KMS-11 (cell line): ENCODE measurements at regions not wholly inside any gene's neighbourhood (a gene's known extent, or its start where the extent isn't known, plus 50 kb on each side); places are given as distances from the start of the nearest gene placed in this dataset.

Experiments
- H2AFZ ChIP-seq: fragments of 200-600 bp; sonication (generic); 2 replicates; pipeline ENCODE4 v1.6.1; 2016; ENCODE audit warnings: antibody characterized with exemption, mixed run types, low read depth
- H3K27ac ChIP-seq: fragments of 200-600 bp; sonication (generic); 2 replicates; pipeline ENCODE4 v1.6.1; 2016; ENCODE audit warnings: mild to moderate bottlenecking, mixed run types
- H3K27me3 ChIP-seq: fragments of 200-600 bp; sonication (generic); 2 replicates; pipeline ENCODE4 v1.6.1; 2017; ENCODE audit warnings: mild to moderate bottlenecking, low read depth, mixed run types, moderate library complexity; ENCODE audit not compliant: insufficient read depth
- H3K36me3 ChIP-seq: fragments of 200-600 bp; sonication (generic); 2 replicates; pipeline ENCODE4 v1.6.1; 2017; ENCODE audit warnings: mild to moderate bottlenecking, mixed run types; ENCODE audit not compliant: insufficient read depth
- H3K4me1 ChIP-seq: fragments of 200-600 bp; sonication (generic); 2 replicates; pipeline ENCODE4 v1.6.1; 2016; ENCODE audit warnings: mild to moderate bottlenecking, low read depth, mixed run types; ENCODE audit not compliant: poor library complexity, severe bottlenecking
- H3K4me2 ChIP-seq: fragments of 200-600 bp; sonication (generic); 2 replicates; pipeline ENCODE4 v1.7.0; 2016; ENCODE audit warnings: mild to moderate bottlenecking, mixed run types
- H3K4me3 ChIP-seq: fragments of 200-600 bp; sonication (generic); IDR thresholded peaks from 2 replicates; pipeline ENCODE4 v1.6.1; 2017; ENCODE audit warnings: low read depth, low read length, mixed read lengths; ENCODE audit not compliant: insufficient read depth
- H3K79me2 ChIP-seq: fragments of 200-600 bp; sonication (generic); 2 replicates; pipeline ENCODE4 v1.6.1; 2016; ENCODE audit warnings: low read depth, mixed run types; ENCODE audit not compliant: insufficient read depth
- H3K9ac ChIP-seq: fragments of 200-600 bp; sonication (generic); 2 replicates; pipeline ENCODE4 v1.6.1; 2016; ENCODE audit warnings: mild to moderate bottlenecking, mixed run types
- H4K20me1 ChIP-seq: fragments of 200-600 bp; sonication (generic); 2 replicates; pipeline ENCODE4 v1.6.1; 2016; ENCODE audit warnings: mild to moderate bottlenecking, mixed run types; ENCODE audit not compliant: insufficient read depth
- TF ChIP-seq, protein P1 (sequence below): fragments of 200-600 bp; sonication (generic); conservative IDR thresholded peaks from 2 replicates; pipeline ENCODE4 v1.6.1; 2017; ENCODE audit warnings: low read depth, mild to moderate bottlenecking, antibody characterized with exemption, low read length, moderate library complexity, mixed read lengths

DNA sequence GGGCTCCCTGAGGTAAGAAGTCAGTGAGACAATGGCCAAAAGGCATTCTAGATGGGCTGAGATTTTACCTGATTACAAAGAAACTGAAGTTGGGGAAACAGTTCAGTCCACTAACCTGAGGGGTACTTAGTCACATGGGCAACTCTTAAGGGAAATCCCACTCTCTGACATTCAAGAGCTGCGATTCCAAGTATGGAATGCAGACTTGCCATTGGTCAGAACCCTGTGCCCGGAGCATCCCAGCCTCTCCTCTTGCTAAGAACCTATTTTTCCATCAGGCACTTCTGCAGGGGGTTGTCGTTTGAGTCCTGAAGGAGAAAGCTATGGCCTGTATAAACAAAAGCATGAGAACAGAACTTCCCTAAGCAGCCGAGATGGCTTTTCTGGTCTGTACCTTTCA, 434.9 kb upstream of the DAB1 start:
- TF ChIP-seq, protein P1, sequence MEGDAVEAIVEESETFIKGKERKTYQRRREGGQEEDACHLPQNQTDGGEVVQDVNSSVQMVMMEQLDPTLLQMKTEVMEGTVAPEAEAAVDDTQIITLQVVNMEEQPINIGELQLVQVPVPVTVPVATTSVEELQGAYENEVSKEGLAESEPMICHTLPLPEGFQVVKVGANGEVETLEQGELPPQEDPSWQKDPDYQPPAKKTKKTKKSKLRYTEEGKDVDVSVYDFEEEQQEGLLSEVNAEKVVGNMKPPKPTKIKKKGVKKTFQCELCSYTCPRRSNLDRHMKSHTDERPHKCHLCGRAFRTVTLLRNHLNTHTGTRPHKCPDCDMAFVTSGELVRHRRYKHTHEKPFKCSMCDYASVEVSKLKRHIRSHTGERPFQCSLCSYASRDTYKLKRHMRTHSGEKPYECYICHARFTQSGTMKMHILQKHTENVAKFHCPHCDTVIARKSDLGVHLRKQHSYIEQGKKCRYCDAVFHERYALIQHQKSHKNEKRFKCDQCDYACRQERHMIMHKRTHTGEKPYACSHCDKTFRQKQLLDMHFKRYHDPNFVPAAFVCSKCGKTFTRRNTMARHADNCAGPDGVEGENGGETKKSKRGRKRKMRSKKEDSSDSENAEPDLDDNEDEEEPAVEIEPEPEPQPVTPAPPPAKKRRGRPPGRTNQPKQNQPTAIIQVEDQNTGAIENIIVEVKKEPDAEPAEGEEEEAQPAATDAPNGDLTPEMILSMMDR = no peak
- Histone ChIP-seq H3K79me2 (no peaks in the 10 kb centered on the region), H3K4me1 (no peaks in the 10 kb centered on the region), H2AFZ (no peak overlapping the region), H3K27ac (no peak overlapping the region), H3K9ac (no peak overlapping the region), H3K4me2 (no peak overlapping the region), H3K4me3 (no peak overlapping the region), H3K27me3 (no peaks in the 10 kb centered on the region), H3K36me3 (no peaks in the 10 kb centered on the region), H4K20me1 (no peaks in the 10 kb centered on the region)

DNA sequence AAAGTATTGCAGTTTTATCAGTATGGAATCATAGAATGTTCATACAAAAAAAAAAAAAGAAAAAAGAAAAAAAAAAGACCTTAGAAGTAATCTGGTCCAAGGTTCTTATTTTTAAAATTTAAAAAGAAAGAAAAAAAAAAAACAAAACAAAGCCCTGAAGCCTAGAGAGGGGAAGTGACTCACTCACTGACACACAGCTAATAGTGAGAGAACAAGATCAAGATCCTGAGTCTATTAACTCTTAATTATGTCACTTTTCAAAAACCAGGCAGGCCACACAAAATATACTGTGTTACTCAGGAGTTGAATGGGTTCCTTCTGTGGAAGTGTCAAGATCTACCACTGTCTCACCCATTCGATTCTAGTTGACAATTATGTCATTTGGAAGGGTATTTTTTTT, 433.9 kb upstream of the DAB1 start:
- no peak overlapping the region for H3K4me3 ChIP-seq
- H2AFZ ChIP-seq = no peak overlapping the region
- H3K27ac ChIP-seq = no peak overlapping the region
- H4K20me1 ChIP-seq = no peaks in the 10 kb centered on the region
- H3K4me2 ChIP-seq = no peak overlapping the region
- no peaks in the 10 kb centered on the region for H3K4me1 ChIP-seq
- H3K27me3 ChIP-seq = no peaks in the 10 kb centered on the region
- H3K36me3 ChIP-seq = no peaks in the 10 kb centered on the region
- TF ChIP-seq, protein P1 = no peak
- no peaks in the 10 kb centered on the region for H3K79me2 ChIP-seq
- no peak overlapping the region for H3K9ac ChIP-seq

DNA sequence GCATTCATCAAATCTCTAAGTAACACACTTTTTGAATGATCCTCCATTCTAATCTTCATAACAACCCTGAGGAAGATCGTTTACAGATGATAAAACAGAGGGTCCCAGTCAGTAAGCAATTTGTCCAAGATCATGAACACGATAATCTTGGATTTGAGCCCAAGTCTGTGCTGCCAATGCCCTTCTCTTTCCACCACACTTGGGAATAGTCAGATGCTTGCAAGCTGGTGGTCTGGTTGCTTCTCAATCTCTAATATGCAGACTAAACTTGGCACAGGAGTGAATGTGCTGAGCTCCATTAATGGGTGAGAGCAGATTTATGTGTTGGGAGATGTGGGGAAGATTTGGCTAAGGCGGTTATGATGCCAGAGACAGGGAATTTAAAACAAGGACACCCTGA, 430.6 kb upstream of the DAB1 start:
- H3K4me2 ChIP-seq = no peak overlapping the region
- no peak overlapping the region for H2AFZ ChIP-seq
- no peaks in the 10 kb centered on the region for H4K20me1 ChIP-seq
- H3K4me3 ChIP-seq = no peak overlapping the region
- H3K9ac ChIP-seq = no peak overlapping the region
- H3K27me3 ChIP-seq = no peaks in the 10 kb centered on the region
- H3K36me3 ChIP-seq = no peaks in the 10 kb centered on the region
- H3K4me1 ChIP-seq = no peaks in the 10 kb centered on the region
- H3K27ac ChIP-seq = no peak overlapping the region
- H3K79me2 ChIP-seq = no peaks in the 10 kb centered on the region
- TF ChIP-seq, protein P1 = no peak

DNA sequence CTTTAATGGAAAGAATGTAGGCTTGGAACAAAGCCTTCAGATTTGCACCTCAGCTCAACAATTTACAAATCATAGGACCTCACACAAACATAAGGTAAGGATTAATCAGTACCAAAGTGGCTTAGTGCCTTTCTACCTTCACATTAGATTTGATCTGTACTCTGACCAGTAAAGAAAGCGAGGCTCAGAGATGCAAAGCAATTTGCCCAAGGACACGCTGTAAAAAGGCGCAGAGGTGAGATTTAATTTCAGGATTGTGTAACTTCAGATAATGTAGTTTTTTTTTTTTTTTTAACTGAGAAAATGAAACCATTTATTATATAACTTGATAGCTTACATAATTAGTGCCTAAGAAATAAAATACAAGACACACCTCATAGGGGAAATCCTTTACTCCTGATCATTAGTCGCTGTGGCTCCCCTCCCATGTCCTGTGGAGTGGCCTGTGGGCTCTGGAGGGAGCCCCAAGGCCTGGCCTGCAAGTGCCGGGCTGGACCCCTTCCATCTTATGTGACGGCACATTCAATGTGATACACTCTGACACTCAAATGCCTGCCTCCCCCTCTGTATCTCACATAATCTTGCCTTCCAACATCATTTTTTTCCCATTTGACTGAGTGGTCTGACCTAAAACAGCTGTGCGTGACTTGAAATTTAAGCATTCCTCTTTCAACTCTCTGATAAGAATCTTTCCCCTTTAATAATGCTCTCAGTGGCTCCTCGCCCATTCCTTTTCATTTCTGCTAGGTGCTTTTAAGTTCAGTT, 426.5 kb upstream of the DAB1 start:
- Histone ChIP-seq H3K27ac (no peak overlapping the region), H3K79me2 (no peaks in the 10 kb centered on the region), H3K36me3 (no peaks in the 10 kb centered on the region), H2AFZ (no peak overlapping the region), H3K27me3 (no peaks in the 10 kb centered on the region), H3K4me3 (no peak overlapping the region), H3K4me2 (no peak overlapping the region), H4K20me1 (no peaks in the 10 kb centered on the region), H3K4me1 (no peaks in the 10 kb centered on the region), H3K9ac (no peak overlapping the region)
- TF ChIP-seq, protein P1 = no peak
